ENCODE measurements at regions not wholly inside any gene's neighbourhood (a gene's known extent, or its start where the extent isn't known, plus 50 kb on each side); places are given as distances from the start of the nearest gene placed in this dataset.

DNA sequence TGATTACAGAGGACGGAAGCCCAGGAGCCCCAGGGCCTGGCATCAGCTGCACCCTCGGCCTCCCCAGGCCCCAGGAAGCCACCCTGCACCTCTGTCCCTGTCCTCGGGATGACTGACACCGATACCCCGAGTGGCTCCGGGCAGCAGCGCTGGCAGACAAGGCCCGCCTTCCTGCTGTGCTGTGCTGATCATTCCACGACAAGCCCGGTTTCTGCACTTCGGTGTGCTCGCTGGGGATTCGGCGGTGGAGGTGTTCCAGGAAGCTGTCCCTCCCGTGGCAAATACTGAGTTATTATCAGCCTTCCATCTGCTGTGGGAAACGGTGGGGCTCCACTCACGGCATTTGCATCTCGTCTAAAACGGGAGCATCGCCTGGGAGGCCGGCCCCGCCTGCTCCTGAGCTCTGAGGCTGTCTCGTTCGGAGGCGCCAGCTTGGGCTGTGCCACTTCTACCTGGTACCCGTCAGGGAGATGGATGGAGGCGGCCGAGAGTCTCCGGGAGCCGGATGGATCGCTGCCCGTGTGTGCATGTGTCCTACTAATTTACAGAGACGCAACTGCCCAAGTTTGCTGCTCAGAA is 506.1 kb downstream of the BRD1 start:
- Histone ChIP-seq H3K18ac (ENCODE audit: low read depth, low read length) (no peak overlapping the region), H4K20me1 (ENCODE audit: insufficient read depth, low read length) (no peaks in the 10 kb centered on the region), H2AFZ (replicated peaks; ENCODE audit: low read length, poor library complexity) (no peak overlapping the region), H2AK5ac (ENCODE audit: low read depth, low read length) (no peak overlapping the region), H4K5ac (ENCODE audit: low read depth, low read length) (no peak overlapping the region), H4K8ac (ENCODE audit: low read depth in 2 of 2, low read length in 2 of 2) (no peak overlapping the region), H3K79me1 (ENCODE audit: low read depth in 1 of 2, low read length in 2 of 2) (no peaks in the 10 kb centered on the region), H3K23ac (ENCODE audit: low read depth, low read length) (no peak overlapping the region), H3K4me3 (ENCODE audit: insufficient read depth, low read depth, low read length) (no peak overlapping the region), H3K4me2 (ENCODE audit: low read depth, low read length) (no peak overlapping the region), H3K27me3 (ENCODE audit: control insufficient read depth, insufficient read depth, low read length) (no peaks in the 10 kb centered on the region), H3K4ac (ENCODE audit: low read depth, low read length) (no peak overlapping the region), H3K9me3 (ENCODE audit: control insufficient read depth, insufficient read depth, low read length) (peaks cover 48% of the 10 kb centered on the region), H3K27ac (ENCODE audit: insufficient read depth, low read length) (no peak overlapping the region), H3K36me3 (ENCODE audit: control insufficient read depth, insufficient read depth, low read length) (no peaks in the 10 kb centered on the region), H2BK120ac (ENCODE audit: low read depth, low read length) (no peak overlapping the region), H3K9me1 (ENCODE audit: insufficient read depth, low read length) (no peaks in the 10 kb centered on the region), H3K56ac (ENCODE audit: extremely low read depth, insufficient read depth, low read length) (no peak overlapping the region), H3K9ac (ENCODE audit: low read depth, low read length) (no peak overlapping the region), H2BK15ac (ENCODE audit: low read depth, low read length) (no peak overlapping the region), H3K4me1 (ENCODE audit: control insufficient read depth, insufficient read depth, low read length) (no peaks in the 10 kb centered on the region), H2BK20ac (ENCODE audit: low read depth, low read length) (no peak overlapping the region), H2BK5ac (ENCODE audit: low read depth, low read length, poor library complexity, severe bottlenecking) (no peak overlapping the region), H3K14ac (replicated peaks; ENCODE audit: low read depth, low read length) (no peak overlapping the region), H2AK9ac (replicated peaks; ENCODE audit: low read depth, low read length, poor library complexity) (no peak overlapping the region), H4K91ac (ENCODE audit: insufficient read depth, low read depth, low read length) (no peak overlapping the region)
- no TSS peak for BruUV-seq (replicated peaks)
- no peak for TF ChIP-seq CEBPB (IDR thresholded peaks at IDR 0.05; ENCODE audit: low read depth, low read length)
- TF ChIP-seq BHLHE40 (IDR thresholded peaks at IDR 0.05; ENCODE audit: low read depth, low read length) = no peak
- WGBS, 2 experiments (ENCODE audit: extremely low coverage in 2 of 2, insufficient read length in 1 of 2) = 59% methylated on average over 26 of the region's 33 CpGs; no CpG with 5 or more reads in 1 of the 2 experiments
- ChIA-PET CTCF (no interaction called here), POLR2A (ENCODE audit: unreplicated experiment) (no interaction called here)
- dilution Hi-C loops (cut with HindIII; ENCODE audit: low sequenced_read_pairs, unreplicated experiment) (no loop called here), intact Hi-C loops (cut with micrococcal nuclease) (no loop called here), in situ Hi-C loops (cut with MboI; ENCODE audit: low sequenced_read_pairs) (no loop called here)
- DNase-seq (no peak), ATAC-seq (ENCODE audit: low read depth) (no peak)

All from IMR-90 (cell line).